Brain microvascular endothelial cell (primary cell): ENCODE measurements at regions not wholly inside any gene's neighbourhood (a gene's known extent, or its start where the extent isn't known, plus 50 kb on each side); places are given as distances from the start of the nearest gene placed in this dataset.

ENCODE experiments used
- DNase-seq: peaks from one replicate; pipeline ENCODE4 v3.0.0-alpha.2; 2020
- H3K27ac ChIP-seq: fragments of 250-450 bp; sonication (Bioruptor Pico); 2 replicates; pipeline ENCODE4 v1.5.1; 2020; ENCODE audit warnings: mild to moderate bottlenecking, moderate library complexity
- H3K27me3 ChIP-seq: fragments of 250-450 bp; sonication (Bioruptor Pico); replicated peaks from 2 replicates; pipeline ENCODE4 v1.5.1; 2020; ENCODE audit warnings: mild to moderate bottlenecking
- H3K36me3 ChIP-seq: fragments of 250-450 bp; sonication (Bioruptor Pico); replicated peaks from 2 replicates; pipeline ENCODE4 v1.5.1; 2020; ENCODE audit warnings: mild to moderate bottlenecking
- H3K4me3 ChIP-seq: 2 replicates; pipeline ENCODE4 v1.5.1; 2011; ENCODE audit warnings: low read depth, mild to moderate bottlenecking, control low read depth, low read length, moderate library complexity
- in situ Hi-C: cut with HindIII; loops from 2 replicates; pipeline ENCODE4 v1.10.0; 2017; ENCODE audit warnings: low sequenced_read_pairs, low pct_ligation_motif_present
- TF ChIP-seq, protein P1 (sequence below): IDR thresholded peaks from 2 replicates; pipeline ENCODE4 v1.5.1; 2011; ENCODE audit warnings: low read depth, mild to moderate bottlenecking, moderate library complexity, low read length, control low read depth, inconsistent platforms; ENCODE audit errors: missing control alignments

DNA sequence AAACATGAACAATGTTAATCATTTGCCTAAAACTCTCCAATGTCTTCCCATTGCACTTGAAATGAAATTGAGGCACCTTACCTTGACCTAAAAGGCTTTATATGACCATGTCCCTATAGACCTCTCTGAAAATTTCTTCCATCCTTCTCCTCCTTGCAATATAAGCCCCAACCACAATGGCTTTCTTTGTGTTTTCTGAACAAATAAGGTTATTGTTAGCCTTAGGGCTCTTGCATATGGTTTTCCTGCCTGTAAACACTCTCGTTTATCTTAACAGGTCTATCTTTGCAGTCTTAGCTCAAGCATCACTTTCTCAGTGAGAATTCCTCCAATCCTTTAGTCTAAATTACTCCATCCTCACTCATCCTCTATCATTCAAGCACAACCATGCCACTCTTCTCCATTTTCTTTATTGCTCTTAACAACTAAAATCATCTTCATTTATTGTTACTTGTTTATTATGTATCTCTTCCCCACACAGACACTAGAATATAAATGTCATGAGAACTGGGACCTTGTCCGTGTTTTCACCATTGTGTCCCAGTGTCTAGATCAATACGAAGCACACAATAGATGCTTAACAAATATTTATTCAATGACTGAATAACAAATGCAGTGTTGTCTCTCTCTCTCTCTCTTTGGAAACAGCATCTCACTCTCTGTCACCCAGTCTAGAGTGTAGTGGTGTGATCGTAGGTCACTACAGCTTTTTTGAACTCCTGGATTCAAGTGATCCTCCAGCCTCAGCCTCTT lies 129.3 kb downstream of the RDH14 start:
- in situ Hi-C loops = no loop called here
- Histone ChIP-seq H3K4me3 (no peak overlapping the region), H3K27ac (no peak overlapping the region), H3K36me3 (no peaks in the 10 kb centered on the region), H3K27me3 (no peaks in the 10 kb centered on the region)
- TF ChIP-seq, protein P1, sequence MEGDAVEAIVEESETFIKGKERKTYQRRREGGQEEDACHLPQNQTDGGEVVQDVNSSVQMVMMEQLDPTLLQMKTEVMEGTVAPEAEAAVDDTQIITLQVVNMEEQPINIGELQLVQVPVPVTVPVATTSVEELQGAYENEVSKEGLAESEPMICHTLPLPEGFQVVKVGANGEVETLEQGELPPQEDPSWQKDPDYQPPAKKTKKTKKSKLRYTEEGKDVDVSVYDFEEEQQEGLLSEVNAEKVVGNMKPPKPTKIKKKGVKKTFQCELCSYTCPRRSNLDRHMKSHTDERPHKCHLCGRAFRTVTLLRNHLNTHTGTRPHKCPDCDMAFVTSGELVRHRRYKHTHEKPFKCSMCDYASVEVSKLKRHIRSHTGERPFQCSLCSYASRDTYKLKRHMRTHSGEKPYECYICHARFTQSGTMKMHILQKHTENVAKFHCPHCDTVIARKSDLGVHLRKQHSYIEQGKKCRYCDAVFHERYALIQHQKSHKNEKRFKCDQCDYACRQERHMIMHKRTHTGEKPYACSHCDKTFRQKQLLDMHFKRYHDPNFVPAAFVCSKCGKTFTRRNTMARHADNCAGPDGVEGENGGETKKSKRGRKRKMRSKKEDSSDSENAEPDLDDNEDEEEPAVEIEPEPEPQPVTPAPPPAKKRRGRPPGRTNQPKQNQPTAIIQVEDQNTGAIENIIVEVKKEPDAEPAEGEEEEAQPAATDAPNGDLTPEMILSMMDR = no peak
- DNase-seq = no peak

DNA sequence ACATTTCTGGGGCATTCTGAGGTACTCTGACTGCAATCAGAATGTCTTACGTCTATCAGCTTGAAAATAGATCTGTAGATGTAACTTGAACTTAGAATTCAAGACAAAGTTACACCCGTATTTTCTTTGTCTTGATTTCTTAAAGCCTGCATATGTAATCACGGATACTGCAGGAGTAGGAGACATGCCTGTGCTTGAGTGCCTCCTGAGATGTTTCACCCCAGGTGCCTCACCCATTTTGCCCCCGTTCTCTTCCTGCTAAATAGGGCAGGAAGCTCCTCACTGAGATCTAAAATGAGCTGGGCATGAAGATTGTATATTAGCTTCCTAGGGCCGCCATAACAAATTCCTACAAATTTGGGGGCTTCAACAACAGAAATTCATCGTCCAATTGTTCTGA lies 131.9 kb downstream of the RDH14 start:
- DNase-seq = no peak
- TF ChIP-seq, protein P1 = no peak
- in situ Hi-C loops = no loop called here

DNA sequence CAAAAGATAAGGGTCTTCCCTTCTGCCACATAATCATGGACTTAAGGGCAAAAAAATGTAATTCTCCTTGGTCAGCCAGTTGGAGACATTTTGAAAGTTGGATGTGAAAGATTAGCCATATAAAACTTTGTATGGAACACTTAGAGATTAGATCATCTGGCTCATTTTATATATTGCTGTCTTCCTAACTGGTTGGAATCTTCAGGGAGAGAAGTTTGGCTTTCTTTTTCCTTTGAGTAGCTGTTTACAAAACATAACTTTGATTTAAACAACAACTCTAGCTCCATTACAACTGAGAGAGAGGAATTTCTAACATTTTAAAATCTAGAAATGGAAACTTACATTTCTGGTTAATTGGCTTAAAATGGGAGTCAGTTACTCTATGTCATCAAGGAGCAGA lies 132.7 kb downstream of the RDH14 start:
- in situ Hi-C loops = no loop called here
- Histone ChIP-seq H3K4me3 (no peak overlapping the region), H3K36me3 (no peaks in the 10 kb centered on the region), H3K27ac (no peak overlapping the region), H3K27me3 (no peaks in the 10 kb centered on the region)
- DNase-seq = no peak
- TF ChIP-seq, protein P1 = no peak

More for the DNA sequence above, 131.9 kb downstream of the RDH14 start:
- Histone ChIP-seq H3K4me3 (no peak overlapping the region), H3K27ac (no peak overlapping the region), H3K27me3 (no peaks in the 10 kb centered on the region), H3K36me3 (no peaks in the 10 kb centered on the region)

DNA sequence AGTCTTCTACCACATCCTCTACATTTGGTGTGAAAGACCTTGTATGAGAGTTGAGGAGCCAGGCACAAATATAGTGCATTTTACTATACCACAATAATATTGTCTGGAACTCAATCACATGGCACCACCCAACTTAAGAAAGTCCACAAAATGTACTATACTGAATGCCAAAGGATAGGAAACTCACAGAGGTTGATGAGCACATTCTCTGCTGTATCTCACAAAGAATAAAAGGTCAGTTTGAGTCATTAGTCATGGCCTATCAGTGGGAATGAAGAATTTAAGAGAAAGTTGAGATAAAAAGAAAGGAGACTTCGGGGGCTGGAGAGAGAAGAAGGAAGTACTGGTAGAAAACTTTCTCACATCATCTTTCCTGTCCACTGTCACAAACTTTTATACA lies 134.3 kb downstream of the RDH14 start:
- no peak for DNase-seq
- H3K27ac ChIP-seq = no peak overlapping the region
- TF ChIP-seq, protein P1 = no peak

DNA sequence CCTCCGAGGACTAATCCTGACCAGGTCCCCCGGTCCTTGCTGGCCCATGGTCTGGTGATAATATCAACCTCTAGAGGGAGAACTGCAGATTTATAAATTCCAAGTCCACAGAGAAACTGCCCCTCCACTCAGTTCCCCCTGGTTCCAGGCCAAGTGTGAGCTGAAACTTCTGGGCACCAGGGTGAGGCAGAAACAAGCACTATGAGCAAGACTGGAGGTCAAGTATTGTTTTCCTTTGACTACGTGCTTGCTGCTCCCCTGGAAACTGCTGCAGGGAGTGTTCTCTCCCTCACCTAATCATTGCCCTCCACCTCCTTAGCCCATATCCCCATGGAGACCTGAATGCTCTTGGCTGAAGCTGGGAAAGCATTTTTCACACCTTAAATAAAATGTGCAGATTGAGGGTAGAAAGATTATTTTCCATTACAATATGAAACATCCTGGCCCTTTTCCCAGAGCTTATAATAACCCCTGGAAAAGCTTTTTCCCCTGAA lies 135.2 kb downstream of the RDH14 start:
- H3K27ac ChIP-seq = no peak overlapping the region
- TF ChIP-seq, protein P1 = peak; percentile 29
- DNase-seq = no peak
- H3K27me3 ChIP-seq = no peaks in the 10 kb centered on the region
- H3K4me3 ChIP-seq = no peak overlapping the region
- H3K36me3 ChIP-seq = no peaks in the 10 kb centered on the region
- in situ Hi-C loops = no loop called here

More for the DNA sequence above, 134.3 kb downstream of the RDH14 start:
- Histone ChIP-seq H3K36me3 (no peaks in the 10 kb centered on the region), H3K27me3 (no peaks in the 10 kb centered on the region), H3K4me3 (no peak overlapping the region)
- in situ Hi-C loops = no loop called here
